CD4-positive, alpha-beta T cell treated with Interleukin-21 for 1 hour (primary cell): ENCODE measurements at regions not wholly inside any gene's neighbourhood (a gene's known extent, or its start where the extent isn't known, plus 50 kb on each side); places are given as distances from the start of the nearest gene placed in this dataset.

Experiments
- DNase-seq: peaks from one replicate; pipeline ENCODE4 v3.0.0-alpha.2; 2020

GRCh38 chr5:30698217-30698616 lies 495.3 kb upstream of the CDH6 start:
- DNase-seq: no peak

GRCh38 chr5:30693326-30693725 lies 500.2 kb upstream of the CDH6 start:
- DNase-seq: no peak

- DNase-seq: no peak
These were observed 502.6 kb upstream of the CDH6 start for GRCh38 chr5:30690931-30691330.

DNA sequence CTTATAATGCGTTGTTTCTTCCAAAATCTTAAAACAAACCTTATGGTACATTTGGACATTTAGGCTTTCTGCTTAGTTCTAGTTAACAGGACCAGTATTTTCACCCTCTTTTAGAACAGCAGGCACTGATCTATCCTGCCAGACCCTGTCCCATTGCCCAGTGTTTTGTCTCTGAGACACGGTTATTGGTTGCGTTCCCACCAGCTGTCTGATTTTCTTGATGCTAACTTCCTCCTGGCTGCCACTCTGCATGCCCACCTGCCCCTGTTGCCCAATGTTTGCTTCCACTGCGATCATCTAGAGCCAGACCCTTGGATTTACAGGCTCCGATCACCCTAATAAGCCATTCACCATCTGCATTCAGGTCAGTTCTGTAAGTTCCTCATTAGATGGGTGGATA lies 506.0 kb upstream of the CDH6 start:
- no peak for DNase-seq

- DNase-seq: no peak
These were observed 507.0 kb upstream of the CDH6 start for GRCh38 chr5:30686530-30686929.

GRCh38 chr5:30676223-30676840 lies 517.2 kb upstream of the CDH6 start:
- DNase-seq: no peak

- no peak for DNase-seq
These were observed 526.2 kb upstream of the CDH6 start for GRCh38 chr5:30667293-30667692.

DNA sequence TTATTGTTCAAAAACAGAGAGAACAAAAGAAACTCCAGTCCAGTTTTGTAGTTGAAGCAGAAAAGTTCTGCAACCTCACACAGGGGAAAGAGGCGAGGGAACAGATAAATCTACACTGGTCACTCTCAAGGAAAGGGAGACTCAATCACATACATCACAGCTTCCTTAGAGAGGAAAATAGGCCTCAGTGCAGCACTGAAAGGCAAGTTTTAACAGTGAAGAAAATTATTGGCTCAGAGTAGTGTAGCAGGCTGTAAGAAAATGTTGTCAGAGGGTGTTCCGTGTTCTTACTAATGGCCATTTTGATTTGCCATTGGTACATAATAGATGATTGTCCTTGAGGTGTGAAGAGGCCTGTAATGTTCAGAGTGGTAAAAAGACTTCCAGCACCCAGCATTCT lies 530.0 kb upstream of the CDH6 start:
- DNase-seq: no peak

DNA sequence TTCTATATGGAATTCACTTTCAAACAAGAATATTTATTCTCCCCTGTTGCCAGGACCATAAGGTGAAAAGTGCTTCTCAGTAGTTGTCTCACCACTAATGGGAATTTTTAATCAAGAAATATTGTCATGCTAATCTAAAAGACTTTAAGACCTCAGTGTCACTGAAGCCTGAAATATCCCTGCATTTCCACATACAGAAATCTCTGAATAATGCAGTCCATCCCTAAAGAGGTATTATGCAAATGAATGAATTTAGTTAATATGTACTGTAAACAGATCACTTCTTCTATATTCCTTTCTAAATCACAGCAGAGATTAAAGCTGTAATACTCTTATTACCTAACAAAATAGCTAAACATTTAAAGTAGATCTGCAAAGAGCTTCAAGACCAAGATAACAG lies 531.1 kb upstream of the CDH6 start:
- DNase-seq: no peak

GRCh38 chr5:30661730-30662129 lies 531.8 kb upstream of the CDH6 start:
- no peak for DNase-seq

DNA sequence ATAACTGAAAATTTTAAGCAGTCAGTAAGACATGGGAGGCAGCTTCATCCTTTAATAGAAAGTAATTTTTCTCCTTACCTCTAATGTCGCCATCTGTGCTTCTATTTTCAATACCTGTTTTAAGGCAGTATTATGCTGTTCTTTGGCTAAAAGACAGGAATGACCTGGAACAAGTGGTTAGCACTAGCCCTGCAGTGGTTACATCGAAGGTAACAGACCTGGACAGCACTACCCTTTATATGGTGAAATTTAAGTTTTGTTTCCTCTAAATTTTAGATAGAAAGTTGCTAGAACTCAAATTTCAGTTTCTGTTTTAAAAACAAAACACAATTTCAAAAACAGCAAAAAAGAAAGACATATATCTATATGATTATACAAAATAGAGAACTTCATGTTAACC lies 534.1 kb upstream of the CDH6 start:
- no peak for DNase-seq

DNA sequence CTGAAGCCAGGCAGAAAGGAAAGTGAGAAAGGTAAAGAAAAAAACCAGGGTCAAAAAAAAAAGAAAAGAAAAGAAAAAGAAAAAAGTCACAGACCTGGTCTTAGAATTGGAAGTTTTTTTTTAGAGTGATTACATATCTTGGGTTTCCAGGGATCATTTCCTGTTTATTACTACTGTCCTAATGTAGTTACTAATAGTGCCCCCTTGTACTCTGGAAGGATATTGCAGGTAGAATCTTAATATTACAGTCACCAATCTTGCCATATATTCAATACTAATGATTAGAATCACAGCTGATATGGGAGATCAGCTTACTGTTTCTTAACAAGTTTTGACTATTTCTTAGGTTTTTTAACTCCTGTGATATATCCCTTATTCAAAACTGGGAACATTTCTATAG lies 543.2 kb upstream of the CDH6 start:
- no peak for DNase-seq

- no peak for DNase-seq
These were observed 554.6 kb upstream of the CDH6 start for GRCh38 chr5:30638899-30639298.

- no peak for DNase-seq
These were observed 565.5 kb upstream of the CDH6 start for GRCh38 chr5:30627945-30628344.

DNA sequence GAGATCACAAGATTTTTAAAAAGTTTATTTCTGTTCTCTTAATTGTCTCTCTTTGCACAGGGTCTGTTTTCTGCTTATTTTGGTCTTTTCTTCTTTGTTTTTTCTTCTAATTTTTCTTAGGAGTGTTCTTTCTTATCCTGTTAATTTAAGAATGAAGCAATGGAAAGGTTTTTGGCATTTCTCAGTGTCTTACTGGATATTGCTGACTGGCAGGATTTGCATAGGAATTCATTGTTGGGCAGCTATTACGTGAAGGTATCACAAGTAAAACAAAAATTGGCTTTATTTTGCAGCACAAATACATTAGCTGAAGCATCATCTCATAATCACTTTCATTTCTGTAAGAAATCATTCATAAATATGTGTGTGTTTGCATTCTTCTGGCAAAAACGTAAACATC lies 566.9 kb upstream of the CDH6 start:
- no peak for DNase-seq

- no peak for DNase-seq
These were observed 572.9 kb upstream of the CDH6 start for GRCh38 chr5:30620481-30621085.

DNA sequence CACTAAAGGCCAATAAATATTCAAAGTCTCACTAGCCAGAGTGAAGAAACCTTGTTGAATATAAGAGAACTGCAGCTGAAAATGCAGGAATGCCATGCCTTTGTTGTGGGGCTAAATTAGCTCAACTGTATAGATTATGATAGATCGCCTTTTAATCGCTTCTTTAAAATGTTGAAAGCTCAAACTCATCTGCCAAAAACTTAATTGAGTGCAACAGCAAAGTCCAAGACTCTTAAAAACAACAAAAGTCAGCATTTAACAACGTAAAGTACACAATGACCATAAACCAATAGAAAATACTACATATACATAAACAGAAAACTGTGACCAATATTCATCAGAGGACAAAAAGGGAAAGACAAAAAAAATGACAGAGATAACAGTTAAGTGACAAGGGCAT lies 585.0 kb upstream of the CDH6 start:
- no peak for DNase-seq

DNA sequence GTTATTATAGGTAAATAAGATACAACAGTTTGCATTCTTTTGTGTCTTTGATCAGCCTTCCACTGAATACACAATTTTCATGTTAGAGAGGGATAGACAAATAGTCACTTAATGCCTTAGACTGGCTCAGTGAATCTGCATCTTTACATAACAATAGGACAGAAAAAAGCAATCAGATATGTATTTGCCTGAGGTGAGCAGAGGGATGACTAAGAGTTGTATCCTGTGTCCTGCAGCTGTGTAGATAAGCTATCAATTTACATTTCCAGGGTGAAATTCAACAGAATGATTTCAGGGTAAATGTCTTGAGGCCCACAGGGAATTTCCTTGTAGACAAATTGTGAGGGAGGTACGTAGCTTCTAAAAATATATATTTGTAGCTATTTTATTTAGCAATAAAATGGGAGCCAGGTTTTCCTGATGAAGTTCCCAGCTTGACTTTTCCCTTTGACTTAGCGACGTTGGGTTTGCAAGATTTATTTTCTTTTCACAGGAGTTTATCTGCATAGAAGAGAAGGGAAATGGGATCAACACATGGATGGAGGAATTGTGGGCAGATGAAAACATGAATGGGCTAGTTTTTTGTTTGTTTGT lies 586.1 kb upstream of the CDH6 start:
- DNase-seq: no peak

DNA sequence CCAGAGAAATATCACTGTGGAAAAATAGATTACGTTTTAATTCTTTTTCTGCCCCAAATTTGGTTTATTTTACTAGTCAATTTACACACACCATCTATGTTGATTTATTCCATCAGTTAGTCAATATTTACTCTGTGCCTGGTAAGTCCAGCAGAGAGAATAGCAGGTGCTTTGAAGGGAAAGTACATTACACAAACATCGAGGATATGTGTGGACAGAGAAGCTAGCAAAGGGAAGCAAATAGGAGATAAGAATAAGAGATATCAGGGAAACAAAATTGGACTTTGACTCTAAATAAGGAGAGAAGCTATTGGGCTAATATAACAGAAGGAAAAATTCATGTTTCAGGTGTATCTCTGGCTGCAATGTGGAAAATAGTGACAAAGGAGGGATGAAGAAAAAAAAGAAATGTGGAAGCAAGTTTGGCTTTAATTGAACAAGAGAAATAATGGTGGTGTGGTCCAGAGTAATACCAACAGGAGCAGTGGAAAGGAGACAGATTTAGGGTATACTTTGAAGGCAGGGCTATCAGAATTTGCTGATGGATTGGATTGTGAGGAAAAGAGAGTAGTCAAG lies 587.7 kb upstream of the CDH6 start:
- no peak for DNase-seq

- DNase-seq: no peak
These were observed 588.7 kb upstream of the CDH6 start for GRCh38 chr5:30604648-30605262.

GRCh38 chr5:30600892-30601291 lies 592.6 kb upstream of the CDH6 start:
- no peak for DNase-seq

DNA sequence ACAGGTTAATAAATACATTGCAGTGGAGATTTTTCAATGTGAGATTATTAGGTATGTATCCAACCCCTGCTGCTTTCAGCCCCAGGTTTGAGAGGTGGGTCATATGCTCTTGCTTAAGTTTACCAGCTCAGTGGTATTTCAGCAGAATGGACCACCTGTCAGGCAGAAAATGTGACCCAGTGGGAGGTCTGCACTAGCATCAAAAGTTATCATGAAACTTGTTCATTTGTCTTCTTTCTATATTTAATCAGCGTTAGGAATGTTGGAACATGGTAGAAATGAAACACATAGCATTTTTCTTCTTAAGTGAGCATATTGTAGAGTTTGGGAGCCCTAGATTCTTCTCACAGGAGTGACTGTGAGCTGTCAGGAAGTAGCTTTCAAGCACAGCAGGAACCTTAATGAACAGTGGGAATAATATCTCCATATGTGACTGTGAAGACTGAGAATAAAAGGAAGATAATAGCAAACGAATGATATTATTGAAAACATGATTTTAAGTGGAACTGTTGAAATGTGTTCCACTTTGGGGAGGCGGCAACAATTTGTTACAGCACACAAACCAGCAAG lies 596.9 kb upstream of the CDH6 start:
- no peak for DNase-seq

- no peak for DNase-seq
These were observed 599.2 kb upstream of the CDH6 start for GRCh38 chr5:30594331-30594730.

DNA sequence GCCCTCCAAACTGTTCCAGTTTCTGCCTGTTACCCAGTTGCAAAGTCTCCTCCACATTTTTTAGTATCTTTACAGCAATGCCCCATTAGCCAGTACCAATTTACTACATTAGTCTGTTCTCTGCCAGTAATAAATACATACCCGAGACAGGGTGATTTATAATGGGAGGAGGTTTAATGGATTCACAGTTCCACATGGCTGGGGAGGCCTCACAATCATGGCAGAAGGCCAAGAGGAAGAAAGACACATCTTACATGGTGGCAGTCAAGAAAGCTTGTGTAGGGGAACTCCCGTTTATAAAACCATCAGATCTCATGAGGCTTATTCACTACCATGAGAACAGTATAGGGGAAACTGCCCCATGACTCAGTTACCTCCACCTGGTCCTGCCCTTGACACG lies 600.7 kb upstream of the CDH6 start:
- no peak for DNase-seq
